MCF 10A (cell line): ENCODE measurements at regions not wholly inside any gene's neighbourhood (a gene's known extent, or its start where the extent isn't known, plus 50 kb on each side); places are given as distances from the start of the nearest gene placed in this dataset.
A peak's percentile ranks its signal among the peaks of the same experiment; 100 is the strongest.
"Not testable (repeated sequence)": the region's sequence is repeated elsewhere in the genome, so short reads cannot be mapped to it uniquely, and the experiment has no call there.

Source experiments
- BruUV-seq: library from RNA; stranded (reverse); fragments of 400-500 nt; replicated peaks from 2 replicates; lab custom pipeline; 2021; lab: Mats Ljungman, UMichigan
- CTCF ChIA-PET: fragments of 300-600 bp; sonication (Branson Sonifier 250); formaldehyde crosslinking; extraction: SDS; loops from one replicate; lab custom pipeline; 2021; ENCODE audit warnings: antibody characterized with exemption, inconsistent platforms; lab: Yijun Ruan, JAX
- POLR2A ChIA-PET: fragments of 300-600, 350-650 bp; sonication (Branson Sonifier 250); formaldehyde crosslinking; extraction: SDS; loops from one replicate; lab custom pipeline; 2020; ENCODE audit warnings: antibody characterized with exemption, inconsistent platforms; lab: Yijun Ruan, JAX
- DNase-seq: peaks from one replicate; pipeline ENCODE4 v3.0.0-alpha.2; 2018; ENCODE audit not compliant: unreplicated experiment
- H3K27ac Mint-ChIP-seq: one replicate; pipeline ENCODE4 v1.8.0; 2022; ENCODE audit warnings: mild to moderate bottlenecking, low read depth, mixed read lengths; ENCODE audit not compliant: unreplicated experiment
- H3K27me3 Mint-ChIP-seq: one replicate; pipeline ENCODE4 v1.8.0; 2022; ENCODE audit warnings: mixed read lengths; ENCODE audit not compliant: insufficient read depth, unreplicated experiment
- H3K36me3 Mint-ChIP-seq: one replicate; pipeline ENCODE4 v1.8.0; 2022; ENCODE audit warnings: mild to moderate bottlenecking, moderate library complexity, mixed read lengths; ENCODE audit not compliant: insufficient read depth, unreplicated experiment
- H3K4me1 Mint-ChIP-seq: one replicate; pipeline ENCODE4 v1.8.0; 2022; ENCODE audit warnings: mixed read lengths; ENCODE audit not compliant: insufficient read depth, unreplicated experiment
- H3K4me3 Mint-ChIP-seq: one replicate; pipeline ENCODE4 v1.8.0; 2022; ENCODE audit warnings: mild to moderate bottlenecking, moderate library complexity, mixed read lengths; ENCODE audit not compliant: unreplicated experiment
- H3K9me3 Mint-ChIP-seq: one replicate; pipeline ENCODE4 v1.8.0; 2022; ENCODE audit warnings: mixed read lengths; ENCODE audit not compliant: unreplicated experiment
- CTCF ChIP-seq: fragments of 200-600 bp; IDR thresholded peaks from one replicate; pipeline ENCODE4 v1.8.0; 2022; ENCODE audit warnings: antibody characterized with exemption, mild to moderate bottlenecking; ENCODE audit not compliant: unreplicated experiment
- intact Hi-C: fragments of 100-400 bp; cut with micrococcal nuclease; formaldehyde crosslinking; loops from 2 replicates; pipeline ENCODE4 v1.14.1; 2022

- Mint-ChIP-seq H3K4me1 (no peaks in the 10 kb centered on the region), H3K4me3 (no peak overlapping the region), H3K27ac (no peak overlapping the region), H3K27me3 (peaks cover 43% of the 10 kb centered on the region), H3K9me3 (no peaks in the 10 kb centered on the region), H3K36me3 (no peaks in the 10 kb centered on the region)
- no peak for TF ChIP-seq CTCF
- no TSS peak for BruUV-seq
- ChIA-PET POLR2A (no interaction called here), CTCF (interaction anchor here (1.0 kb wide), 1 partner anchor 20 kb away, joined by 4 read pairs; no protein-coding TSS in a partner anchor)
- no peak for DNase-seq
- intact Hi-C loops = no loop called here
Measured at GRCh38 chr9:32128546-32128945, 255.9 kb upstream of the ACO1 start.

GRCh38 chr9:32130709-32131108 is 253.7 kb upstream of the ACO1 start:
- H3K27ac Mint-ChIP-seq, POLR2A ChIA-PET, H3K36me3 Mint-ChIP-seq, DNase-seq, BruUV-seq, H3K4me1 Mint-ChIP-seq, H3K4me3 Mint-ChIP-seq, intact Hi-C loops, H3K9me3 Mint-ChIP-seq: not testable (repeated sequence)
- CTCF ChIA-PET = interaction anchor here (0.7 kb wide), 1 partner anchor 1667 kb away, joined by 3 read pairs; no protein-coding TSS in a partner anchor
- H3K27me3 Mint-ChIP-seq = peaks cover 62% of the 10 kb centered on the region

DNA sequence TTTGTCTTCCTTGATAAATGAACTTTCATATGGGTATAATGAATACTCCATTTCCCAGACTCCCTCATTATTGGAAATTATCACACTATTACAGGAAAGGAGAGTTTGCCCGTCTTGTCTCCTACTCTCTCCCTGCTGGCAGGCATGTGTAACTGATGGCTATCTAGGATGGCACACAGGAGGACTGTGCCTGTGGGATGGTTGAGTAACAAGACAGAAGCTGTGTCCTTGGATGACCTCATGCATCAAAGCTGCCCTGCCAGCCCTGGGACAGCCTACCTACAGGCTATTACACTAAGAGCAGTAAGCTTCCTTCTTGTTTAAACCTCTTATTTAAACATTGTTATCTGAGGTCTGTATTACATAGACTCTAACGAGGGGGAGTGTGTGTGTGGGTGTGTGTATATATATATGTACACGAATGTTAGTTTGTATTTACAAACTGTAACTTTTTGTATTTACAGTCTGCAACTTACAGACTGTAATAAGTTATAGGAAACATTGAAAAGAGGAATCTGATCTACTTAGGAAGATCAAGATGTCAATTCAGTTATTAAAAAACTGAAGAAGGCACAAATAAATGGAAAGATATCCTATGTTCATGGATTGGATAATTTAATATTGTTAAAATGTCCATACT is 247.6 kb upstream of the ACO1 start:
- peak; percentile 46 for DNase-seq
- H3K4me3 Mint-ChIP-seq = no peak overlapping the region
- no peak for TF ChIP-seq CTCF
- no peaks in the 10 kb centered on the region for H3K9me3 Mint-ChIP-seq
- intact Hi-C loops = no loop called here
- H3K4me1 Mint-ChIP-seq = peaks cover 5% of the 10 kb centered on the region
- CTCF ChIA-PET = no interaction called here
- POLR2A ChIA-PET = interaction anchor here (0.7 kb wide), 1 partner anchor 1027 kb away, joined by 3 read pairs; no protein-coding TSS in a partner anchor
- BruUV-seq = no TSS peak
- peaks cover 83% of the 10 kb centered on the region for H3K27me3 Mint-ChIP-seq
- no peak overlapping the region for H3K27ac Mint-ChIP-seq
- H3K36me3 Mint-ChIP-seq = no peaks in the 10 kb centered on the region

DNA sequence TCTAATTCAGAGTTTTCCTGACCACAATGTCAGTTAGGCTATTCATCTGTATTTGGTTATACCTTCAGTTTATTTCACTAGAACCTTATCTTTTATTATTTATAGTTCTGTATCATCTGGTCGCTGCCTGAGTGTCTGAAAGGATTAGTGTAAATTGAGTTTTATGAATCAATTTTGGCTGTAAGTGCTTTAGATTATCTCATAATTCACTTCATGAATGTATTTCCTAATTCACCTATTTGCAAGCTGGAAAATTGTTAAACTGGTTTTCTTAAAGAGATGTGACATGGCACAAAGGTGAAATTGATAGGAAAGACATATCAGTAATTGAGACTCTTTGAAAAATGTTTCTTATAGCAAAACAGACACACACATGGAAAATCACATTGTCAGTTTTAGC is 242.4 kb upstream of the ACO1 start:
- no peak for DNase-seq
- POLR2A ChIA-PET = no interaction called here
- no peaks in the 10 kb centered on the region for H3K9me3 Mint-ChIP-seq
- peaks cover 5% of the 10 kb centered on the region for H3K4me1 Mint-ChIP-seq
- H3K27me3 Mint-ChIP-seq = peaks cover 50% of the 10 kb centered on the region
- no peak overlapping the region for H3K4me3 Mint-ChIP-seq
- CTCF ChIA-PET = interaction anchor here (1.0 kb wide), 1 partner anchor 227 kb away, joined by 3 read pairs; no protein-coding TSS in a partner anchor
- TF ChIP-seq CTCF = no peak
- H3K27ac Mint-ChIP-seq = no peak overlapping the region
- no TSS peak for BruUV-seq
- no peaks in the 10 kb centered on the region for H3K36me3 Mint-ChIP-seq
- intact Hi-C loops = no loop called here
